ENCODE measurements at regions not wholly inside any gene's neighbourhood (a gene's known extent, or its start where the extent isn't known, plus 50 kb on each side); places are given as distances from the start of the nearest gene placed in this dataset.

DNA sequence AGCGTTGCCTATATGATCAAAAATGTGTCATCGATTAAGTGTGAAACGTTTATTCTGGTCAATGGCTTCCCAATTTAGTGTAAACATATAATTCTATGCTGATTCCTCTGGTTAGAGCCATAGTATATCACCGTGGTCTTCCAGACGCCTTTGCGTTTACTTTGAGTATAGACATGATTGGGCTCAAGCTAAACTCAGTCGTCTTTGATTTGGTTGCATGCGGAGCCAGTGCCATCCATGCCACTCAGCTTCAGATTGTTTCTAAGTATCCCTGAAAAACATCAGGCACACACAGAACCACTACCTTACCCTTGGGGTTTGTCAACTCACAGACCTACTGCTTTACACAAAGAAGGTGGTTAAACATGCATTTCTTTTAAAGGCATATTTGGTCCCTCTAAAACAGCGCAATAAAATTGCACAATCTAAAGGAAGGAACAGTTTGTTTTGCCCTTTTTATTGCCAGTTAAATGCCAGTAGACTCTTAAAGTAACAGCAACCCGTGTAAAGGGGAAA, 273.6 kb upstream of the KLF6 start:
- TF ChIP-seq, protein P1, sequence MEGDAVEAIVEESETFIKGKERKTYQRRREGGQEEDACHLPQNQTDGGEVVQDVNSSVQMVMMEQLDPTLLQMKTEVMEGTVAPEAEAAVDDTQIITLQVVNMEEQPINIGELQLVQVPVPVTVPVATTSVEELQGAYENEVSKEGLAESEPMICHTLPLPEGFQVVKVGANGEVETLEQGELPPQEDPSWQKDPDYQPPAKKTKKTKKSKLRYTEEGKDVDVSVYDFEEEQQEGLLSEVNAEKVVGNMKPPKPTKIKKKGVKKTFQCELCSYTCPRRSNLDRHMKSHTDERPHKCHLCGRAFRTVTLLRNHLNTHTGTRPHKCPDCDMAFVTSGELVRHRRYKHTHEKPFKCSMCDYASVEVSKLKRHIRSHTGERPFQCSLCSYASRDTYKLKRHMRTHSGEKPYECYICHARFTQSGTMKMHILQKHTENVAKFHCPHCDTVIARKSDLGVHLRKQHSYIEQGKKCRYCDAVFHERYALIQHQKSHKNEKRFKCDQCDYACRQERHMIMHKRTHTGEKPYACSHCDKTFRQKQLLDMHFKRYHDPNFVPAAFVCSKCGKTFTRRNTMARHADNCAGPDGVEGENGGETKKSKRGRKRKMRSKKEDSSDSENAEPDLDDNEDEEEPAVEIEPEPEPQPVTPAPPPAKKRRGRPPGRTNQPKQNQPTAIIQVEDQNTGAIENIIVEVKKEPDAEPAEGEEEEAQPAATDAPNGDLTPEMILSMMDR (IDR thresholded peaks at IDR 0.05), result no peak
- TF ChIP-seq POLR2AphosphoS5 (IDR thresholded peaks at IDR 0.05; ENCODE audit: low read depth, low read length), result peak; percentile 45; the same call in 1 of the 2 replicates
- TF ChIP-seq, protein P2, sequence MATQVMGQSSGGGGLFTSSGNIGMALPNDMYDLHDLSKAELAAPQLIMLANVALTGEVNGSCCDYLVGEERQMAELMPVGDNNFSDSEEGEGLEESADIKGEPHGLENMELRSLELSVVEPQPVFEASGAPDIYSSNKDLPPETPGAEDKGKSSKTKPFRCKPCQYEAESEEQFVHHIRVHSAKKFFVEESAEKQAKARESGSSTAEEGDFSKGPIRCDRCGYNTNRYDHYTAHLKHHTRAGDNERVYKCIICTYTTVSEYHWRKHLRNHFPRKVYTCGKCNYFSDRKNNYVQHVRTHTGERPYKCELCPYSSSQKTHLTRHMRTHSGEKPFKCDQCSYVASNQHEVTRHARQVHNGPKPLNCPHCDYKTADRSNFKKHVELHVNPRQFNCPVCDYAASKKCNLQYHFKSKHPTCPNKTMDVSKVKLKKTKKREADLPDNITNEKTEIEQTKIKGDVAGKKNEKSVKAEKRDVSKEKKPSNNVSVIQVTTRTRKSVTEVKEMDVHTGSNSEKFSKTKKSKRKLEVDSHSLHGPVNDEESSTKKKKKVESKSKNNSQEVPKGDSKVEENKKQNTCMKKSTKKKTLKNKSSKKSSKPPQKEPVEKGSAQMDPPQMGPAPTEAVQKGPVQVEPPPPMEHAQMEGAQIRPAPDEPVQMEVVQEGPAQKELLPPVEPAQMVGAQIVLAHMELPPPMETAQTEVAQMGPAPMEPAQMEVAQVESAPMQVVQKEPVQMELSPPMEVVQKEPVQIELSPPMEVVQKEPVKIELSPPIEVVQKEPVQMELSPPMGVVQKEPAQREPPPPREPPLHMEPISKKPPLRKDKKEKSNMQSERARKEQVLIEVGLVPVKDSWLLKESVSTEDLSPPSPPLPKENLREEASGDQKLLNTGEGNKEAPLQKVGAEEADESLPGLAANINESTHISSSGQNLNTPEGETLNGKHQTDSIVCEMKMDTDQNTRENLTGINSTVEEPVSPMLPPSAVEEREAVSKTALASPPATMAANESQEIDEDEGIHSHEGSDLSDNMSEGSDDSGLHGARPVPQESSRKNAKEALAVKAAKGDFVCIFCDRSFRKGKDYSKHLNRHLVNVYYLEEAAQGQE (IDR thresholded peaks at IDR 0.05; ENCODE audit: insufficient read depth in 1 of 2, low read depth in 2 of 2, low read length in 1 of 2), result no peak

All from Panc1 (cell line).